Muscle layer of duodenum (tissue), 2 donors: ENCODE measurements at regions not wholly inside any gene's neighbourhood (a gene's known extent, or its start where the extent isn't known, plus 50 kb on each side); places are given as distances from the start of the nearest gene placed in this dataset.

Experiments
- H3K27ac ChIP-seq: one replicate; pipeline ENCODE4 v1.7.0; 2013; ENCODE audit warnings: mild to moderate bottlenecking, low read length
- H3K27me3 ChIP-seq: one replicate; pipeline ENCODE4 v1.7.0; 2013; ENCODE audit warnings: low read depth, mild to moderate bottlenecking, control low read depth, low read length
- H3K36me3 ChIP-seq, 2 donors: one replicate each; pipeline ENCODE4 v1.7.0; 2013; ENCODE audit warnings: low read length in 2 of 2, control low read depth in 1 of 2, mild to moderate bottlenecking in 1 of 2; ENCODE audit not compliant: insufficient read depth in 2 of 2, control insufficient read depth in 1 of 2
- H3K4me1 ChIP-seq, 2 donors: one replicate each; pipeline ENCODE4 v1.7.0; 2013; ENCODE audit warnings: low read length in 2 of 2, mild to moderate bottlenecking in 2 of 2, control low read depth in 1 of 2, moderate library complexity in 1 of 2; ENCODE audit not compliant: insufficient read depth in 2 of 2, control insufficient read depth in 1 of 2
- H3K4me3 ChIP-seq, 2 donors: one replicate each; pipeline ENCODE4 v1.7.0; 2013; ENCODE audit warnings: low read length in 2 of 2, low read depth in 1 of 2, mild to moderate bottlenecking in 1 of 2
- H3K9me3 ChIP-seq, 2 donors: one replicate each; pipeline ENCODE4 v1.7.0; 2013; ENCODE audit warnings: low read length in 2 of 2, control low read depth in 1 of 2, mild to moderate bottlenecking in 1 of 2; ENCODE audit not compliant: control insufficient read depth in 1 of 2
- donor health status: healthy.

GRCh38 chr7:134391223-134391622 is 67.7 kb downstream of the AKR1B1 start:
- peaks cover 0 to 3% of the 10 kb centered on the region in 2 donors for H3K9me3 ChIP-seq
- H3K27ac ChIP-seq, result no peak overlapping the region
- H3K4me3 ChIP-seq, result no peak overlapping the region
- no peaks in the 10 kb centered on the region for H3K36me3 ChIP-seq
- H3K4me1 ChIP-seq, result no peaks in the 10 kb centered on the region
- H3K27me3 ChIP-seq, result no peaks in the 10 kb centered on the region

- Histone ChIP-seq H3K4me1 (no peaks in the 10 kb centered on the region), H3K9me3 (peaks cover 0 to 13% of the 10 kb centered on the region in 2 donors), H3K27ac (no peak overlapping the region), H3K27me3 (no peaks in the 10 kb centered on the region), H3K36me3 (no peaks in the 10 kb centered on the region), H3K4me3 (no peak overlapping the region)
Observed at GRCh38 chr7:134388336-134389019, 70.4 kb downstream of the AKR1B1 start.

- Histone ChIP-seq H3K27ac (no peak overlapping the region), H3K4me1 (no peaks in the 10 kb centered on the region), H3K4me3 (no peak overlapping the region), H3K27me3 (no peaks in the 10 kb centered on the region), H3K36me3 (no peaks in the 10 kb centered on the region), H3K9me3 (no peaks in the 10 kb centered on the region)
Observed at GRCh38 chr7:134378562-134378961, 61.8 kb upstream of the SLC35B4 start.

GRCh38 chr7:134376693-134377092 is 60.0 kb upstream of the SLC35B4 start:
- H3K27me3 ChIP-seq, result no peaks in the 10 kb centered on the region
- H3K4me1 ChIP-seq, result no peaks in the 10 kb centered on the region
- H3K9me3 ChIP-seq, result no peaks in the 10 kb centered on the region

GRCh38 chr7:134375206-134375605 is 58.5 kb upstream of the SLC35B4 start:
- no peaks in the 10 kb centered on the region for H3K27me3 ChIP-seq
- no peaks in the 10 kb centered on the region for H3K36me3 ChIP-seq
- H3K9me3 ChIP-seq, result no peaks in the 10 kb centered on the region
- H3K27ac ChIP-seq, result no peak overlapping the region
- no peaks in the 10 kb centered on the region for H3K4me1 ChIP-seq
- no peak overlapping the region for H3K4me3 ChIP-seq

More at GRCh38 chr7:134376693-134377092, 60.0 kb upstream of the SLC35B4 start:
- Histone ChIP-seq H3K27ac (no peak overlapping the region), H3K4me3 (no peak overlapping the region), H3K36me3 (no peaks in the 10 kb centered on the region)

GRCh38 chr7:134374791-134375190 is 58.1 kb upstream of the SLC35B4 start:
- Histone ChIP-seq H3K9me3 (no peaks in the 10 kb centered on the region), H3K4me3 (no peak overlapping the region), H3K27me3 (no peaks in the 10 kb centered on the region), H3K4me1 (no peaks in the 10 kb centered on the region), H3K36me3 (no peaks in the 10 kb centered on the region), H3K27ac (no peak overlapping the region)

- Histone ChIP-seq H3K27ac (peak overlapping the region; percentile 70), H3K27me3 (no peaks in the 10 kb centered on the region), H3K9me3 (no peaks in the 10 kb centered on the region), H3K4me3 (no peak overlapping the region), H3K4me1 (no peaks in the 10 kb centered on the region), H3K36me3 (no peaks in the 10 kb centered on the region)
Observed at GRCh38 chr7:134374291-134374690, 57.6 kb upstream of the SLC35B4 start.

GRCh38 chr7:134372858-134373257 is 56.1 kb upstream of the SLC35B4 start:
- H3K27me3 ChIP-seq, result no peaks in the 10 kb centered on the region
- H3K4me3 ChIP-seq, result no peak overlapping the region
- peaks cover 0 to 4% of the 10 kb centered on the region in 2 donors for H3K4me1 ChIP-seq
- no peaks in the 10 kb centered on the region for H3K9me3 ChIP-seq
- no peaks in the 10 kb centered on the region for H3K36me3 ChIP-seq
- no peak overlapping the region for H3K27ac ChIP-seq

GRCh38 chr7:134371971-134372370 is 55.2 kb upstream of the SLC35B4 start:
- no peaks in the 10 kb centered on the region for H3K27me3 ChIP-seq
- H3K4me3 ChIP-seq, result no peak overlapping the region
- no peaks in the 10 kb centered on the region for H3K36me3 ChIP-seq
- no peak overlapping the region for H3K27ac ChIP-seq
- peaks cover 0 to 4% of the 10 kb centered on the region in 2 donors for H3K4me1 ChIP-seq
- H3K9me3 ChIP-seq, result no peaks in the 10 kb centered on the region

- no peaks in the 10 kb centered on the region for H3K36me3 ChIP-seq
- H3K4me1 ChIP-seq, result peaks cover 0 to 4% of the 10 kb centered on the region in 2 donors
Observed at GRCh38 chr7:134371536-134371935, 54.8 kb upstream of the SLC35B4 start.

GRCh38 chr7:134370135-134370534 is 53.4 kb upstream of the SLC35B4 start:
- peaks cover 0 to 4% of the 10 kb centered on the region in 2 donors for H3K4me1 ChIP-seq

More at GRCh38 chr7:134371536-134371935, 54.8 kb upstream of the SLC35B4 start:
- Histone ChIP-seq H3K9me3 (no peaks in the 10 kb centered on the region), H3K27ac (no peak overlapping the region), H3K27me3 (no peaks in the 10 kb centered on the region), H3K4me3 (no peak overlapping the region)

More at GRCh38 chr7:134370135-134370534, 53.4 kb upstream of the SLC35B4 start:
- Histone ChIP-seq H3K27me3 (no peaks in the 10 kb centered on the region), H3K4me3 (no peak overlapping the region), H3K9me3 (no peaks in the 10 kb centered on the region), H3K27ac (peak overlapping the region; percentile 61), H3K36me3 (no peaks in the 10 kb centered on the region)
